Neural crest cell (in vitro differentiated cells): ENCODE measurements at regions not wholly inside any gene's neighbourhood (a gene's known extent, or its start where the extent isn't known, plus 50 kb on each side); places are given as distances from the start of the nearest gene placed in this dataset.
"Not testable (repeated sequence)": the region's sequence is repeated elsewhere in the genome, so short reads cannot be mapped to it uniquely, and the experiment has no call there.

Experiments used
- DNase-seq: peaks from one replicate; pipeline ENCODE4 v3.0.0; 2021; ENCODE audit warnings: low read depth, mixed read lengths, low spot score
- H3K27ac Mint-ChIP-seq: one replicate; pipeline ENCODE4 v1.8.0; 2021; ENCODE audit warnings: mild to moderate bottlenecking, mixed read lengths; ENCODE audit not compliant: unreplicated experiment
- H3K27me3 Mint-ChIP-seq: 2 replicates; pipeline ENCODE4 v1.8.0; 2021; ENCODE audit warnings: low read depth, mild to moderate bottlenecking, mixed read lengths
- H3K36me3 Mint-ChIP-seq: 2 replicates; pipeline ENCODE4 v1.8.0; 2021; ENCODE audit warnings: low read depth, mild to moderate bottlenecking, mixed read lengths
- H3K4me1 Mint-ChIP-seq: 2 replicates; pipeline ENCODE4 v1.8.0; 2021; ENCODE audit warnings: mixed read lengths
- H3K4me3 Mint-ChIP-seq: one replicate; pipeline ENCODE4 v1.8.0; 2021; ENCODE audit warnings: mild to moderate bottlenecking, mixed read lengths
- H3K9me3 Mint-ChIP-seq: 2 replicates; pipeline ENCODE4 v1.8.0; 2021; ENCODE audit warnings: mixed read lengths
- TF ChIP-seq, protein P1 (sequence below): fragments of 200-600 bp; sonication (generic); conservative IDR thresholded peaks from 2 replicates; pipeline ENCODE4 v1.5.0; 2021; ENCODE audit warnings: antibody characterized with exemption, mild to moderate bottlenecking

DNA sequence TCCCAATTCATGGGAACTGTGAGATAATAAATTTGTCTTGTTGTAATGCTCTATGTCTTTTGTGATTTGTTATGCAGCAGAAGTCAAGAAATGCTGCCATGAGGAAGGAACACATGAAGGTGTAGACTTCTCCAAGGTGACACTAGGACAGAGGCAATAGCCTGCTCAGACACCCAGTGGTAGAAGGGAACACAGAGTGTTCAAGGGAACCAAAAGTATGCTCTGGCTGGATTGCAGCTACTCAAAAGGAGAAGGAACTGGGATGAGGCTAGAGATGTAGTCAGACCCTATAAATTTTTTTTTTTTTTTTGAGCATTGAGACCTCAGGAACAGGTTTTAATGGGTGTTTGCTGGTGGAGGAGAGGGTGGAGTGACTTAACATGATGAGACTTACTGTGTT, 232.5 kb downstream of the PARP8 start:
- H3K4me3 Mint-ChIP-seq: no peak overlapping the region
- H3K4me1 Mint-ChIP-seq: no peaks in the 10 kb centered on the region
- H3K27ac Mint-ChIP-seq: no peak overlapping the region
- TF ChIP-seq, protein P1, sequence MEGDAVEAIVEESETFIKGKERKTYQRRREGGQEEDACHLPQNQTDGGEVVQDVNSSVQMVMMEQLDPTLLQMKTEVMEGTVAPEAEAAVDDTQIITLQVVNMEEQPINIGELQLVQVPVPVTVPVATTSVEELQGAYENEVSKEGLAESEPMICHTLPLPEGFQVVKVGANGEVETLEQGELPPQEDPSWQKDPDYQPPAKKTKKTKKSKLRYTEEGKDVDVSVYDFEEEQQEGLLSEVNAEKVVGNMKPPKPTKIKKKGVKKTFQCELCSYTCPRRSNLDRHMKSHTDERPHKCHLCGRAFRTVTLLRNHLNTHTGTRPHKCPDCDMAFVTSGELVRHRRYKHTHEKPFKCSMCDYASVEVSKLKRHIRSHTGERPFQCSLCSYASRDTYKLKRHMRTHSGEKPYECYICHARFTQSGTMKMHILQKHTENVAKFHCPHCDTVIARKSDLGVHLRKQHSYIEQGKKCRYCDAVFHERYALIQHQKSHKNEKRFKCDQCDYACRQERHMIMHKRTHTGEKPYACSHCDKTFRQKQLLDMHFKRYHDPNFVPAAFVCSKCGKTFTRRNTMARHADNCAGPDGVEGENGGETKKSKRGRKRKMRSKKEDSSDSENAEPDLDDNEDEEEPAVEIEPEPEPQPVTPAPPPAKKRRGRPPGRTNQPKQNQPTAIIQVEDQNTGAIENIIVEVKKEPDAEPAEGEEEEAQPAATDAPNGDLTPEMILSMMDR: no peak
- no peaks in the 10 kb centered on the region for H3K27me3 Mint-ChIP-seq
- no peaks in the 10 kb centered on the region for H3K9me3 Mint-ChIP-seq
- DNase-seq: no peak
- H3K36me3 Mint-ChIP-seq: no peaks in the 10 kb centered on the region

DNA sequence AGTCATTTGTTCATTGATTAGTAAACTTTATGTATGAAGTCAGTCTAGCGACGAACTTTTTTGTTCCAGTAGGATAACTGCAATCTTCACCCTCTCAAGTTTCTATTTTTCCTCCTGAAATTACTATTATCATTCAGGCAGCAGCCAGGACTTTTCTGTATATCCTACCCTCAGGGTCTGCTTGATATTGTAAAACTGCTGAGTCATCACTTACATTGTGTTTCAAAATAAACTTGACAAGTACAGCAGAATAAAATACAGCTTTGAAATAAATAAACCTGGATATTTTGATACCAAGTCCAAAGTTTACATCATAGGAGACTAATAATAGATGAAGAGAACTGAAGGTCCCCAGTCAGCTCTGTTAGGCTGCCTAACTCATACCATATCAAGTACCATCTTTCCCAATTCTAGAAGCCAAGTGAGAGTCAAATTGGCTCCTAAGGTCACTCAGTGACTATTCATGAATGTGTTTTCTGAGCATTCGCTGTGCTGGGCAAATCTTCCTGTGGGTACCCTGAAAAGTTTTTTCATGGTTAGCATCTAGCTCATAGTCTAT, 234.6 kb downstream of the PARP8 start:
- H3K4me1 Mint-ChIP-seq: no peaks in the 10 kb centered on the region
- no peak overlapping the region for H3K4me3 Mint-ChIP-seq
- TF ChIP-seq, protein P1: no peak
- no peaks in the 10 kb centered on the region for H3K36me3 Mint-ChIP-seq
- no peak for DNase-seq
- no peaks in the 10 kb centered on the region for H3K9me3 Mint-ChIP-seq
- no peaks in the 10 kb centered on the region for H3K27me3 Mint-ChIP-seq
- H3K27ac Mint-ChIP-seq: no peak overlapping the region

DNA sequence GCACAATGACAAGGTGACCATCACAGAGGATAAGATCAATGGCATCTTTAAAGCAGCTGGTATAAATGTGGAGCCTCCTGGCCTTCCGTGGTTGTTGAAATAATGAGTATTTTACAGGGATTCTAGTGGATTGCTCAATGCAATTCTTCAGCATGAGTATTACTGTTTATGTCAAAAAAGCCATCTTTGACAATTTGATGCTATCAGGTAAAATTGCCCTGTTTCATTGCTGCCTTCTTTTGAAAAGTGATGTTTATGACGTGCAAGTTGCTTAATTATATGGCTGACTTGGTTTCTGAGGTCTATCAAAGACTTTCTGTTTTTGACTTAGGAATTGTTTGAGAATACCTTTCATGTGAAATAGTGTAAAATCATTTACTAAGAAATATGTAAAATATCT, 237.2 kb downstream of the PARP8 start:
- TF ChIP-seq, protein P1: no peak
- DNase-seq: no peak
- Mint-ChIP-seq H3K4me3 (no peak overlapping the region), H3K27ac (no peak overlapping the region), H3K9me3 (no peaks in the 10 kb centered on the region), H3K27me3 (no peaks in the 10 kb centered on the region), H3K36me3 (no peaks in the 10 kb centered on the region), H3K4me1 (no peaks in the 10 kb centered on the region)

DNA sequence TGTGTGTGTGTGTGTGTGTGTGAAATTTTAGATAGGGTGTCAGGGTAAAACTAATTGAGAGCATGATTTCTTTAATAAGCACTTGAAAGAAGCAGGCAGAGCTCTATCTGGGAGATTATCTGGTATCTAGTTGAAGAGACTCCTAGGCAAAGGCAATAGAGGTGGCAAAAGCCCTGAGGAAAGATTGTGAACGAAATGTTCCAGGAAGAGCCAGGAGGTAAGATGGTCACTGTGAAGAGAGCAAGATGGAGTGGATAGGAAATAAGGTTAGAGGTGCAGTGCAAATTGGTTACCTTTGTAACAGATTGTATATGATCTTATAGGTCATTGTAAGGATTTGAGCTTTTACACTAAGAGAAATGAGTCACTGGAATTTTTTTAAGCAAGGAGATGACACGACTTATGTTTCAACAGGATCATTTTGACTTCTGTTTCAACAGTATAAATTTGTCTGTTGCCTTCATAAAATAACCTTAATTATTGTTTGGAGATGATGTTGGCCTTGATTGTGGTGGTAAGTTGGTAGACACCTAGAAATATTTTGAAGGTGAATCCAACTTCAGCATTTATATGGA, 239.6 kb downstream of the PARP8 start:
- DNase-seq: no peak
- Mint-ChIP-seq H3K36me3 (no peaks in the 10 kb centered on the region), H3K4me3 (no peak overlapping the region), H3K27me3 (no peaks in the 10 kb centered on the region), H3K9me3 (no peaks in the 10 kb centered on the region), H3K27ac (no peak overlapping the region), H3K4me1 (no peaks in the 10 kb centered on the region)
- TF ChIP-seq, protein P1: no peak

DNA sequence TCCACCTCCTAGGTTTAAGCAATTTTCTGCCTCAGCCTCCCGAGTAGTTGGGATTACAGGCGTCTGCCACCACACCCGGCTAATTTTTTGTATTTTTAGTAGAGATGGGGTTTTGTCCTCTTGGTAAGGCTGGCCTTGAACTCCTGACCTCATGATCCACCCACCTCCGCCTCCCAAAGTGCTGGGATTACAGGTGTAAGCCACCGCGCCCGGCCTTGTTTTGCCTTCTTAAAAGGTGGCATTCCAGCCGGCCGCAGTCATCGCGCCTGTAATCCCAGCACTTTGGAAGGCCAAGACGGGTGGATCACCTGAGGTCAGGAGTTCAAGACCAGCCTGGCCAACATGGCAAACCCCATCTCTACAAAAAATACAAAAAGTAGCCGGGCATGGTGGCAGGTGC, 253.7 kb downstream of the PARP8 start:
- H3K4me1 Mint-ChIP-seq, H3K4me3 Mint-ChIP-seq, H3K9me3 Mint-ChIP-seq, H3K27me3 Mint-ChIP-seq, H3K36me3 Mint-ChIP-seq, DNase-seq, H3K27ac Mint-ChIP-seq: not testable (repeated sequence)

DNA sequence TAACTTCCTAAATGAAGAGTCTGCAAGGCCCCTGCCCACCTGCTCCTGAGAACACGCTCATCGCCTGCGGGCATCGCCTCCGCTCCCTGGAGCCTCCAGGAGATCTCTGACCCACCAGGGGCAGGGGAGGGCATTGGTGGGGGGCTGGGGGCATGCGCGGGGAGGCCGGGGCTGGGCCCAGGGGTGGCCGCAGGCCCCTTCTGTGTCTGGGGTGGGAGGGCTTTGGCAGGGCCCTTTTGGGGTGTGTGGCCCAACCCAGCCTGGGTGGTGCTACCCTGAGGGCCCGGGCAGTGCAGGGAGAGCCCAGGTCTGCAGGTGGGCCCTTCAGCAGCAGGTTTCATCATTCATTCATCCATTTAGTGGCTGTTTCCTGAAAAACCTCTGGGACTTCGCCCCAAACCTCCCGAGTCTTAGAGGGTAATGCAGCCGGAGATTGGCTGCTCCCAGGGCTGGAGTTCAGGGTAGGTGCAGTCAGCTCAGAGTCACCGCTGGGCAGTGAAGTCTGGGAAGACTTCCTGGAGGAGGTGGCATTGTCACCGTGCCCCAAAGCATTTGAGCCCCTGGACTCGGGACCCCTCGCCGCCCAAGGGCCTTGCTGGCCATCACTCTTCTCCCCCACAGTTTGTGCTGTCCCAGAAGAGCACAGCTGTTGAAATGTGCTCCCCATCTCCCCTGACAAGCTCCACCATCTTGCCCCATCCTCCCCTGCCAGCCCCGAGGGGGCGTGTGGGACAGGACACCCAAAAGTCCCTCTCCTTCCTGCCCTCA, 255.1 kb downstream of the PARP8 start:
- H3K4me3 Mint-ChIP-seq: no peak overlapping the region
- no peaks in the 10 kb centered on the region for H3K27me3 Mint-ChIP-seq
- no peak overlapping the region for H3K27ac Mint-ChIP-seq
- H3K4me1 Mint-ChIP-seq: no peaks in the 10 kb centered on the region
- H3K36me3 Mint-ChIP-seq: no peaks in the 10 kb centered on the region
- DNase-seq: no peak
- TF ChIP-seq, protein P1: no peak
- H3K9me3 Mint-ChIP-seq: no peaks in the 10 kb centered on the region
